IMR-90 (cell line): ENCODE measurements at regions not wholly inside any gene's neighbourhood (a gene's known extent, or its start where the extent isn't known, plus 50 kb on each side); places are given as distances from the start of the nearest gene placed in this dataset.

Source experiments
- ATAC-seq: fragments of 200-7000 bp; cut with Tn5 transposase; 2 replicates; pipeline ENCODE4 v1.9.1; 2020; ENCODE audit warnings: low read depth, mild to moderate bottlenecking, moderate library complexity
- BruUV-seq: library from RNA; stranded (reverse); fragments of 400-500 nt; replicated peaks from 2 replicates; lab custom pipeline; 2021; lab: Mats Ljungman, UMichigan
- CTCF ChIA-PET: fragments of 300-600 bp; formaldehyde crosslinking; extraction: SDS; loops from one replicate; lab custom pipeline; 2021; ENCODE audit warnings: antibody characterized with exemption; lab: Yijun Ruan, JAX
- POLR2A ChIA-PET: fragments of 300-600 bp; sonication (Branson Sonifier 250); formaldehyde crosslinking; loops from one replicate; lab custom pipeline; 2022; ENCODE audit warnings: antibody characterized with exemption; ENCODE audit not compliant: unreplicated experiment; lab: Charles Lee
- DNase-seq: peaks from one replicate; pipeline ENCODE4 v3.0.0; 2013
- H2AFZ ChIP-seq: replicated peaks from 2 replicates; pipeline ENCODE3; 2013; ENCODE audit warnings: low read length, mild to moderate bottlenecking; ENCODE audit not compliant: poor library complexity
- H2AK5ac ChIP-seq: 2 replicates; pipeline ENCODE4 v1.6.1; 2013; ENCODE audit warnings: low read depth, low read length, inconsistent platforms
- H2AK9ac ChIP-seq: replicated peaks from 2 replicates; pipeline ENCODE3; 2013; ENCODE audit warnings: mild to moderate bottlenecking, low read depth, low read length, moderate library complexity; ENCODE audit not compliant: poor library complexity
- H2BK120ac ChIP-seq: 2 replicates; pipeline ENCODE4 v1.6.1; 2013; ENCODE audit warnings: low read depth, low read length, inconsistent platforms
- H2BK15ac ChIP-seq: 3 replicates; pipeline ENCODE4 v1.6.1; 2013; ENCODE audit warnings: low read depth, low read length, inconsistent platforms
- H2BK20ac ChIP-seq: 2 replicates; pipeline ENCODE4 v1.6.1; 2013; ENCODE audit warnings: low read depth, mild to moderate bottlenecking, inconsistent platforms, low read length, moderate library complexity
- H2BK5ac ChIP-seq: 2 replicates; pipeline ENCODE4 v1.6.1; 2013; ENCODE audit warnings: mild to moderate bottlenecking, low read depth, low read length, inconsistent platforms; ENCODE audit not compliant: poor library complexity, severe bottlenecking
- H3K14ac ChIP-seq: replicated peaks from 2 replicates; pipeline ENCODE4 v1.6.1; 2013; ENCODE audit warnings: low read depth, low read length, inconsistent platforms
- H3K18ac ChIP-seq: 2 replicates; pipeline ENCODE4 v1.6.1; 2013; ENCODE audit warnings: low read depth, low read length, control low read depth
- H3K23ac ChIP-seq: 2 replicates; pipeline ENCODE4 v1.6.1; 2013; ENCODE audit warnings: low read depth, low read length, inconsistent platforms
- H3K27ac ChIP-seq: 2 replicates; pipeline ENCODE4 v1.5.1; 2013; ENCODE audit warnings: mild to moderate bottlenecking, control low read depth, low read length; ENCODE audit not compliant: insufficient read depth
- H3K27me3 ChIP-seq: 2 replicates; pipeline ENCODE4 v1.6.1; 2013; ENCODE audit warnings: low read length; ENCODE audit not compliant: control insufficient read depth, insufficient read depth
- H3K36me3 ChIP-seq: 2 replicates; pipeline ENCODE4 v1.6.1; 2013; ENCODE audit warnings: low read length, mixed read lengths; ENCODE audit not compliant: control insufficient read depth, insufficient read depth
- H3K4ac ChIP-seq: 2 replicates; pipeline ENCODE4 v1.6.1; 2013; ENCODE audit warnings: low read depth, low read length, inconsistent platforms
- H3K4me1 ChIP-seq: 2 replicates; pipeline ENCODE4 v1.6.1; 2013; ENCODE audit warnings: low read length, mixed read lengths; ENCODE audit not compliant: control insufficient read depth, insufficient read depth
- H3K4me2 ChIP-seq: 2 replicates; pipeline ENCODE4 v1.6.1; 2013; ENCODE audit warnings: low read depth, mild to moderate bottlenecking, control low read depth, low read length, moderate library complexity
- H3K4me3 ChIP-seq: 2 replicates; pipeline ENCODE4 v1.5.1; 2013; ENCODE audit warnings: low read depth, mild to moderate bottlenecking, control low read depth, low read length, moderate library complexity; ENCODE audit not compliant: insufficient read depth
- H3K56ac ChIP-seq: 2 replicates; pipeline ENCODE4 v1.6.1; 2013; ENCODE audit warnings: low read length, inconsistent platforms; ENCODE audit not compliant: insufficient read depth; ENCODE audit errors: extremely low read depth
- H3K79me1 ChIP-seq, 2 experiments: 2 replicates each; pipeline ENCODE4 v1.6.1; 2013; ENCODE audit warnings: low read length in 2 of 2, inconsistent platforms in 1 of 2, low read depth in 1 of 2
- H3K9ac ChIP-seq: 2 replicates; pipeline ENCODE4 v1.6.1; 2013; ENCODE audit warnings: low read depth, low read length, control low read depth
- H3K9me1 ChIP-seq: 2 replicates; pipeline ENCODE4 v1.6.1; 2013; ENCODE audit warnings: low read length, inconsistent platforms; ENCODE audit not compliant: insufficient read depth
- H3K9me3 ChIP-seq: 2 replicates; pipeline ENCODE4 v1.6.1; 2013; ENCODE audit warnings: low read length; ENCODE audit not compliant: control insufficient read depth, insufficient read depth
- H4K20me1 ChIP-seq: 2 replicates; pipeline ENCODE4 v1.6.1; 2013; ENCODE audit warnings: low read length, inconsistent platforms; ENCODE audit not compliant: insufficient read depth
- H4K5ac ChIP-seq: 2 replicates; pipeline ENCODE4 v1.6.1; 2013; ENCODE audit warnings: mild to moderate bottlenecking, low read depth, low read length, control low read depth
- H4K8ac ChIP-seq, 2 experiments: 2 replicates each; pipeline ENCODE4 v1.6.1; 2013; ENCODE audit warnings: low read depth in 2 of 2, low read length in 2 of 2, control low read depth in 1 of 2, inconsistent platforms in 1 of 2
- H4K91ac ChIP-seq: 2 replicates; pipeline ENCODE4 v1.6.1; 2013; ENCODE audit warnings: low read depth, low read length, inconsistent platforms; ENCODE audit not compliant: insufficient read depth
- BHLHE40 ChIP-seq: fragments of 150-350 bp; IDR thresholded peaks from 2 replicates; pipeline ENCODE4 v1.6.1; 2016; ENCODE audit warnings: mild to moderate bottlenecking, low read depth, low read length
- CHD1 ChIP-seq: IDR thresholded peaks from 2 replicates; pipeline ENCODE4 v1.6.1; 2012; ENCODE audit warnings: low read depth, low read length, improper control_type of control experiment
- CTCF ChIP-seq: conservative IDR thresholded peaks from 2 replicates; pipeline ENCODE4 v1.5.1; 2012; ENCODE audit warnings: mild to moderate bottlenecking, low read depth, low read length, improper control_type of control experiment
- ELK1 ChIP-seq: fragments of 150-350 bp; IDR thresholded peaks from 2 replicates; pipeline ENCODE4 v1.6.1; 2016; ENCODE audit warnings: low read depth, mild to moderate bottlenecking, low read length, moderate library complexity, borderline replicate concordance
- FOS ChIP-seq: fragments of 150-350 bp; IDR thresholded peaks from 2 replicates; pipeline ENCODE4 v1.6.1; 2016; ENCODE audit warnings: low read depth, low read length
- MAFK ChIP-seq: IDR thresholded peaks from 2 replicates; pipeline ENCODE4 v1.6.1; 2012; ENCODE audit warnings: low read depth, low read length, improper control_type of control experiment
- NFE2L2 ChIP-seq: fragments of 150-350 bp; IDR thresholded peaks from 2 replicates; pipeline ENCODE4 v1.6.1; 2016; ENCODE audit warnings: low read depth, mild to moderate bottlenecking, low read length
- RAD21 ChIP-seq: IDR thresholded peaks from 2 replicates; pipeline ENCODE4 v1.6.1; 2012; ENCODE audit warnings: low read length, improper control_type of control experiment
- RCOR1 ChIP-seq: IDR thresholded peaks from 2 replicates; pipeline ENCODE4 v1.6.1; 2012; ENCODE audit warnings: mild to moderate bottlenecking, low read length, improper control_type of control experiment; ENCODE audit not compliant: insufficient replicate concordance
- SMC3 ChIP-seq: fragments of 150-350 bp; IDR thresholded peaks from 2 replicates; pipeline ENCODE4 v1.6.1; 2016; ENCODE audit warnings: low read depth, mild to moderate bottlenecking, antibody characterized with exemption, low read length, moderate library complexity
- WGBS, 2 experiments: methylation state at CpG; one replicate each; pipeline versions ENCODE4 v1.1.5 to v1.1.7; 2013; ENCODE audit warnings: missing lambda C conversion rate in 2 of 2; ENCODE audit not compliant: insufficient read length in 1 of 2; ENCODE audit errors: extremely low coverage in 2 of 2; 5-methylcytosine and 5-hydroxymethylcytosine counted together
- dilution Hi-C: fragments of 300-500 bp; cut with HindIII; formaldehyde crosslinking; loops from one replicate; pipeline ENCODE4 v1.14.3; 2018; ENCODE audit warnings: low sequenced_read_pairs; ENCODE audit not compliant: unreplicated experiment
- in situ Hi-C: fragments of 300-500 bp; cut with MboI; formaldehyde crosslinking; loops from 3 replicates; pipeline ENCODE4 v1.14.3; 2019; ENCODE audit warnings: low sequenced_read_pairs, inconsistent platforms, mixed read lengths
- intact Hi-C: fragments of 100-400 bp; cut with micrococcal nuclease; formaldehyde crosslinking; loops from 2 replicates; pipeline ENCODE4 v1.10.0; 2022

GRCh38 chr1:58363585-58363984 lies 182.9 kb downstream of the OMA1 start:
- H3K27me3 ChIP-seq, result 0 out of 2 replicates have a peak, but pooled peaks cover 1% of the 10 kb centered on the region
- H3K79me1 ChIP-seq, result no peaks in the 10 kb centered on the region
- H2BK120ac ChIP-seq, result no peak overlapping the region
- no peak overlapping the region for H2BK15ac ChIP-seq
- no peak overlapping the region for H3K4ac ChIP-seq
- no peak overlapping the region for H2AFZ ChIP-seq
- dilution Hi-C loops, result no loop called here
- H4K8ac ChIP-seq, result no peak overlapping the region
- in situ Hi-C loops, result no loop called here
- ATAC-seq (no peak), DNase-seq (no peak)
- no peak overlapping the region for H3K14ac ChIP-seq
- WGBS, 2 experiments, result no CpG with 5 or more reads among the region's 3 CpGs
- H2BK20ac ChIP-seq, result no peak overlapping the region
- no peak overlapping the region for H2AK9ac ChIP-seq
- no peak overlapping the region for H3K27ac ChIP-seq
- H3K9me1 ChIP-seq, result no peaks in the 10 kb centered on the region
- H4K20me1 ChIP-seq, result no peaks in the 10 kb centered on the region
- BruUV-seq, result no TSS peak
- TF ChIP-seq CHD1 (no peak), ELK1 (no peak), CTCF (no peak), RCOR1 (no peak), RAD21 (no peak), MAFK (no peak), NFE2L2 (no peak), FOS (no peak), BHLHE40 (no peak), SMC3 (no peak)
- H3K23ac ChIP-seq, result no peak overlapping the region
- no peak overlapping the region for H3K56ac ChIP-seq
- CTCF ChIA-PET, result no interaction called here
- no peak overlapping the region for H3K18ac ChIP-seq
- no peaks in the 10 kb centered on the region for H3K4me1 ChIP-seq
- H3K4me2 ChIP-seq, result no peak overlapping the region
- POLR2A ChIA-PET, result no interaction called here
- no peak overlapping the region for H3K4me3 ChIP-seq
- H4K91ac ChIP-seq, result no peak overlapping the region
- no peak overlapping the region for H2BK5ac ChIP-seq
- H2AK5ac ChIP-seq, result no peak overlapping the region
- no peaks in the 10 kb centered on the region for H3K9me3 ChIP-seq
- H3K36me3 ChIP-seq, result no peaks in the 10 kb centered on the region
- no peak overlapping the region for H3K9ac ChIP-seq
- H4K5ac ChIP-seq, result no peak overlapping the region
- intact Hi-C loops, result no loop called here
